ENCODE measurements at regions not wholly inside any gene's neighbourhood (a gene's known extent, or its start where the extent isn't known, plus 50 kb on each side); places are given as distances from the start of the nearest gene placed in this dataset.

GRCh38 chr12:128178966-128179365 lies 88.0 kb upstream of the TMEM132C start:
- no peak for DNase-seq

- DNase-seq, result no peak
Observed at GRCh38 chr12:128180166-128180565, 86.8 kb upstream of the TMEM132C start.

- no peak for DNase-seq
Observed at GRCh38 chr12:128190052-128190451, 76.9 kb upstream of the TMEM132C start.

GRCh38 chr12:128190614-128191013 lies 76.4 kb upstream of the TMEM132C start:
- DNase-seq, result peak; percentile 1

- no peak for DNase-seq
Observed at GRCh38 chr12:128191380-128191779, 75.6 kb upstream of the TMEM132C start.

GRCh38 chr12:128204711-128205110 lies 62.3 kb upstream of the TMEM132C start:
- DNase-seq, result no peak

GRCh38 chr12:128205145-128205544 lies 61.8 kb upstream of the TMEM132C start:
- DNase-seq, result no peak

- DNase-seq, result no peak
Observed at GRCh38 chr12:128205758-128206157, 61.2 kb upstream of the TMEM132C start.

Data from midbrain (tissue), 1 donor.